GM12878 (cell line): ENCODE measurements at regions not wholly inside any gene's neighbourhood (a gene's known extent, or its start where the extent isn't known, plus 50 kb on each side); places are given as distances from the start of the nearest gene placed in this dataset.

Experiments used
- ATAC-seq: fragments of 200-7000 bp; cut with Tn5 transposase; 3 replicates; pipeline ENCODE4 v1.9.1; 2020; ENCODE audit warnings: mild to moderate bottlenecking, moderate library complexity
- BruUV-seq: library from RNA; stranded (reverse); fragments of 400-500 nt; replicated peaks from 2 replicates; lab custom pipeline; 2021; lab: Mats Ljungman, UMichigan
- CTCF ChIA-PET: fragments of 300-600 bp; sonication (Branson Sonifier 250); formaldehyde crosslinking; extraction: SDS; loops from one replicate; lab custom pipeline; 2021; ENCODE audit warnings: inconsistent platforms; lab: Yijun Ruan, JAX
- POLR2A ChIA-PET: fragments of 350-600 bp; formaldehyde crosslinking; extraction: SDS; loops from one replicate; lab custom pipeline; 2021; ENCODE audit warnings: inconsistent platforms; lab: Charles Lee
- RAD21 ChIA-PET: fragments of 300-600 bp; sonication (Branson Sonifier 250); formaldehyde crosslinking; loops from one replicate; lab custom pipeline; 2023; ENCODE audit warnings: antibody characterized with exemption; ENCODE audit not compliant: unreplicated experiment; lab: Charles Lee
- SMC1A ChIA-PET: fragments of 300-600 bp; sonication (Branson Sonifier 250); formaldehyde crosslinking; loops from one replicate; lab custom pipeline; 2023; ENCODE audit not compliant: unreplicated experiment, uncharacterized antibody; lab: Charles Lee
- DNase-seq: peaks from one replicate; pipeline ENCODE4 v3.0.0-alpha.2; 2011; ENCODE audit warnings: low read depth, low spot score
- FAIRE-seq: peaks from 3 replicates; lab custom pipeline; 2011; peaks lifted over from hg19 to GRCh38; lab: Jason Lieb, UNC
- H2AFZ ChIP-seq: 2 replicates; pipeline ENCODE4 v1.6.0; 2011; ENCODE audit warnings: low read depth, low read length, control low read depth; ENCODE audit not compliant: control insufficient read depth
- H3K27ac ChIP-seq: 2 replicates; pipeline ENCODE4 v1.5.1; 2011; ENCODE audit warnings: control low read depth; ENCODE audit not compliant: control insufficient read depth, insufficient read depth
- H3K27me3 ChIP-seq, 2 experiments: replicated peaks in 1 of 2; 2 replicates each; pipeline versions ENCODE4 v1.6.0 to v1.6.1; 2011; ENCODE audit warnings: low read length in 1 of 2; ENCODE audit not compliant: control insufficient read depth in 2 of 2, insufficient read depth in 2 of 2
- H3K36me3 ChIP-seq, 2 experiments: 2 replicates each; pipeline ENCODE4 v1.5.1; 2011; ENCODE audit warnings: low read length in 1 of 2; ENCODE audit not compliant: control insufficient read depth in 2 of 2, insufficient read depth in 2 of 2
- H3K4me1 ChIP-seq: 2 replicates; pipeline ENCODE4 v1.6.1; 2011; ENCODE audit warnings: mild to moderate bottlenecking, low read length, moderate library complexity, mixed read lengths; ENCODE audit not compliant: control insufficient read depth, insufficient read depth
- H3K4me2 ChIP-seq: 2 replicates; pipeline ENCODE4 v1.6.0; 2011; ENCODE audit warnings: control low read depth; ENCODE audit not compliant: control insufficient read depth, insufficient read depth
- H3K4me3 ChIP-seq: fragments of 200-600 bp; sonication (generic); 2 replicates; pipeline ENCODE4 v1.5.1; 2016
- H3K79me2 ChIP-seq: 2 replicates; pipeline ENCODE4 v1.6.0; 2011; ENCODE audit warnings: low read length; ENCODE audit not compliant: control insufficient read depth, insufficient read depth
- H3K9ac ChIP-seq: 2 replicates; pipeline ENCODE4 v1.8.0; 2011; ENCODE audit warnings: low read length, control low read depth, mixed read lengths; ENCODE audit not compliant: control insufficient read depth, insufficient read depth
- H3K9me3 ChIP-seq: replicated peaks from 3 replicates; pipeline ENCODE4 v1.5.1; 2011; ENCODE audit warnings: mild to moderate bottlenecking, low read length; ENCODE audit not compliant: control insufficient read depth, insufficient read depth
- H4K20me1 ChIP-seq: 2 replicates; pipeline ENCODE4 v1.6.0; 2011; ENCODE audit not compliant: control insufficient read depth, insufficient read depth
- HDAC2 ChIP-seq: fragments of 200-600 bp; sonication (generic); IDR thresholded peaks from 2 replicates; pipeline ENCODE4 v1.6.1; 2017
- IKZF2 ChIP-seq, 2 experiments: fragments of 450-650 bp; IDR thresholded peaks; 2 replicates each; pipeline ENCODE4 v1.6.1; 2017; ENCODE audit warnings: mild to moderate bottlenecking in 2 of 2, moderate library complexity in 2 of 2
- MYB ChIP-seq: fragments of 150-350 bp; IDR thresholded peaks from 2 replicates; pipeline ENCODE4 v1.6.1; 2014; ENCODE audit warnings: mild to moderate bottlenecking, low read depth, low read length, borderline replicate concordance
- POLR2AphosphoS2 ChIP-seq: IDR thresholded peaks from 2 replicates; pipeline ENCODE4 v1.6.1; 2011; ENCODE audit warnings: low read depth, mild to moderate bottlenecking, low read length, improper control_type of control experiment, moderate library complexity
- SPI1 ChIP-seq: IDR thresholded peaks from 2 replicates; pipeline ENCODE4 v1.6.1; 2011; ENCODE audit warnings: low read depth, mild to moderate bottlenecking, low read length, moderate library complexity, borderline replicate concordance; ENCODE audit not compliant: insufficient read depth
- STAT3 ChIP-seq: IDR thresholded peaks from 2 replicates; pipeline ENCODE4 v1.6.1; 2011; ENCODE audit warnings: low read depth, low read length, improper control_type of control experiment
- ZBTB33 ChIP-seq: fragments of 450-650 bp; IDR thresholded peaks from 2 replicates; pipeline ENCODE4 v1.6.1; 2017; ENCODE audit warnings: mild to moderate bottlenecking
- WGBS: methylation state at CpG from one replicate; pipeline ENCODE4 v1.1.6; 2016; ENCODE audit warnings: low lambda C conversion rate; ENCODE audit not compliant: insufficient replicate concordance, insufficient coverage; ENCODE audit errors: missing lambda C conversion rate; 5-methylcytosine and 5-hydroxymethylcytosine counted together
- in situ Hi-C: fragments of 300-500 bp; cut with MboI; formaldehyde crosslinking; loops from 9 replicates; pipeline ENCODE4 v1.14.3; 2018; ENCODE audit warnings: mixed read lengths
- intact Hi-C: fragments of 100-400 bp; cut with micrococcal nuclease; formaldehyde crosslinking; loops from one replicate; pipeline ENCODE4 v1.14.2; 2022; ENCODE audit not compliant: unreplicated experiment
- TF ChIP-seq, protein P1 (sequence below): fragments of 450-650 bp; IDR thresholded peaks from 2 replicates; pipeline ENCODE4 v1.6.1; 2017; ENCODE audit warnings: mild to moderate bottlenecking, moderate library complexity

- TF ChIP-seq, protein P1, sequence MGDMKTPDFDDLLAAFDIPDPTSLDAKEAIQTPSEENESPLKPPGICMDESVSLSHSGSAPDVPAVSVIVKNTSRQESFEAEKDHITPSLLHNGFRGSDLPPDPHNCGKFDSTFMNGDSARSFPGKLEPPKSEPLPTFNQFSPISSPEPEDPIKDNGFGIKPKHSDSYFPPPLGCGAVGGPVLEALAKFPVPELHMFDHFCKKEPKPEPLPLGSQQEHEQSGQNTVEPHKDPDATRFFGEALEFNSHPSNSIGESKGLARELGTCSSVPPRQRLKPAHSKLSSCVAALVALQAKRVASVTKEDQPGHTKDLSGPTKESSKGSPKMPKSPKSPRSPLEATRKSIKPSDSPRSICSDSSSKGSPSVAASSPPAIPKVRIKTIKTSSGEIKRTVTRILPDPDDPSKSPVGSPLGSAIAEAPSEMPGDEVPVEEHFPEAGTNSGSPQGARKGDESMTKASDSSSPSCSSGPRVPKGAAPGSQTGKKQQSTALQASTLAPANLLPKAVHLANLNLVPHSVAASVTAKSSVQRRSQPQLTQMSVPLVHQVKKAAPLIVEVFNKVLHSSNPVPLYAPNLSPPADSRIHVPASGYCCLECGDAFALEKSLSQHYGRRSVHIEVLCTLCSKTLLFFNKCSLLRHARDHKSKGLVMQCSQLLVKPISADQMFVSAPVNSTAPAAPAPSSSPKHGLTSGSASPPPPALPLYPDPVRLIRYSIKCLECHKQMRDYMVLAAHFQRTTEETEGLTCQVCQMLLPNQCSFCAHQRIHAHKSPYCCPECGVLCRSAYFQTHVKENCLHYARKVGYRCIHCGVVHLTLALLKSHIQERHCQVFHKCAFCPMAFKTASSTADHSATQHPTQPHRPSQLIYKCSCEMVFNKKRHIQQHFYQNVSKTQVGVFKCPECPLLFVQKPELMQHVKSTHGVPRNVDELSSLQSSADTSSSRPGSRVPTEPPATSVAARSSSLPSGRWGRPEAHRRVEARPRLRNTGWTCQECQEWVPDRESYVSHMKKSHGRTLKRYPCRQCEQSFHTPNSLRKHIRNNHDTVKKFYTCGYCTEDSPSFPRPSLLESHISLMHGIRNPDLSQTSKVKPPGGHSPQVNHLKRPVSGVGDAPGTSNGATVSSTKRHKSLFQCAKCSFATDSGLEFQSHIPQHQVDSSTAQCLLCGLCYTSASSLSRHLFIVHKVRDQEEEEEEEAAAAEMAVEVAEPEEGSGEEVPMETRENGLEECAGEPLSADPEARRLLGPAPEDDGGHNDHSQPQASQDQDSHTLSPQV: no peak
- TF ChIP-seq ZBTB33: no peak
- no peak for TF ChIP-seq IKZF2 (IDR thresholded peaks at IDR 0.05)
- TF ChIP-seq STAT3: no peak
- TF ChIP-seq, all 136 proteins: peak for 0
These were observed 135.6 kb upstream of the SYT6 start (continued) for GRCh38 chr1:114289306-114289705.

DNA sequence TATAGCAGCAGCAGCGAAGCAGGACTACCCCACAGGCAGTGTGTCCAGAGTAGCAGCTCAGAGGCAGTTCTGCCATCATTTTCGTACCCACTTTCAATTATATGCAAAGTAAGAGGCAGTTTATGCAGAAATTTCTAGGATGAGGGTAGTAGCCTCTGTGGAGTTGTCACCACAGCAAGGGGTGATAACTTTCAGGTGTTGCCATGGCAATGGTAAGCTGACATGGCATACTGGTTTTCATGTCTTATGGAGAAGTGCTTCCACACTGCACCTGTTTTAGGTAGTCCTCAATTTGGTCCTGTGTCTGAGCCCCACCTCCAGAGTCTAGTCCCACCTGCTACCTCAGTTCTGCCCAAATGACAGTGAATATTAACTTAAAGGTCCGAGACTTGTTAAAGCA is 133.3 kb upstream of the SYT6 start:
- no peaks in the 10 kb centered on the region for H3K36me3 ChIP-seq
- no peak overlapping the region for H3K9ac ChIP-seq
- FAIRE-seq: no peak
- H4K20me1 ChIP-seq: no peaks in the 10 kb centered on the region
- in situ Hi-C loops (no loop called here), intact Hi-C loops (loop anchor here (10.0 kb wide), 2 partner anchors 182 to 452 kb away; no protein-coding TSS in a partner anchor)
- no peak overlapping the region for H3K4me3 ChIP-seq
- no peak overlapping the region for H2AFZ ChIP-seq
- POLR2A ChIA-PET: no interaction called here
- SMC1A ChIA-PET: interaction anchor here (8.5 kb wide), 1 partner anchor 309 kb away, joined by 157 read pairs; the partner anchor contains the start of gene OLFML3
- 0% methylated on average over 3 of the region's 3 CpGs for WGBS
- no peaks in the 10 kb centered on the region for H3K9me3 ChIP-seq
- no peak for DNase-seq
- H3K4me2 ChIP-seq: no peak overlapping the region
- RAD21 ChIA-PET: interaction anchor here (0.9 kb wide), 1 partner anchor 308 kb away, joined by 3 read pairs; the partner anchor contains the start of gene OLFML3
- H3K79me2 ChIP-seq: no peaks in the 10 kb centered on the region
- H3K27me3 ChIP-seq: no peaks in the 10 kb centered on the region; a peak in 1 of 4 replicates
- H3K4me1 ChIP-seq: no peaks in the 10 kb centered on the region
- TF ChIP-seq POLR2AphosphoS2: no peak
- no peak for TF ChIP-seq MYB
- TF ChIP-seq HDAC2: no peak
- TF ChIP-seq SPI1: no peak
- no peak for ATAC-seq
- no peak overlapping the region for H3K27ac ChIP-seq
- no TSS peak for BruUV-seq
- CTCF ChIA-PET: interaction anchor here (0.5 to 10.9 kb wide), 4 partner anchors 8 to 366 kb away, joined by 3 to 235 read pairs (median 4); partner anchors contain the start of gene OLFML3
